Glutamatergic neuron (in vitro differentiated cells): ENCODE measurements at regions not wholly inside any gene's neighbourhood (a gene's known extent, or its start where the extent isn't known, plus 50 kb on each side); places are given as distances from the start of the nearest gene placed in this dataset.

Source experiments
- DNase-seq: peaks from one replicate; pipeline ENCODE4 v3.0.0; 2022
- H3K27ac Mint-ChIP-seq: one replicate; pipeline ENCODE4 v1.8.0; 2020; ENCODE audit warnings: mild to moderate bottlenecking, mixed read lengths, inconsistent platforms; ENCODE audit not compliant: unreplicated experiment
- H3K27me3 Mint-ChIP-seq: one replicate; pipeline ENCODE4 v1.8.0; 2020; ENCODE audit warnings: mild to moderate bottlenecking, moderate library complexity, mixed read lengths, inconsistent platforms; ENCODE audit not compliant: unreplicated experiment
- H3K36me3 Mint-ChIP-seq: one replicate; pipeline ENCODE4 v1.8.0; 2020; ENCODE audit warnings: mild to moderate bottlenecking, mixed read lengths, inconsistent platforms; ENCODE audit not compliant: unreplicated experiment
- H3K4me1 Mint-ChIP-seq: one replicate; pipeline ENCODE4 v1.8.0; 2020; ENCODE audit warnings: mild to moderate bottlenecking, low read depth, mixed read lengths, inconsistent platforms; ENCODE audit not compliant: unreplicated experiment
- H3K4me3 Mint-ChIP-seq: one replicate; pipeline ENCODE4 v1.8.0; 2020; ENCODE audit warnings: mild to moderate bottlenecking, mixed read lengths, inconsistent platforms; ENCODE audit not compliant: unreplicated experiment
- H3K9me3 Mint-ChIP-seq: one replicate; pipeline ENCODE4 v1.8.0; 2020; ENCODE audit warnings: mild to moderate bottlenecking, moderate library complexity, mixed read lengths, inconsistent platforms; ENCODE audit not compliant: unreplicated experiment
- CTCF ChIP-seq: fragments of 200-600 bp; sonication (generic); IDR thresholded peaks from one replicate; pipeline ENCODE4 v1.5.0; 2021; ENCODE audit not compliant: partially characterized antibody, unreplicated experiment

- TF ChIP-seq CTCF: no peak
- H3K9me3 Mint-ChIP-seq: no peaks in the 10 kb centered on the region
Observed at GRCh38 chr21:24716281-24716918, 890.9 kb downstream of the MRPL39 start.

GRCh38 chr21:24714646-24715200 is 892.6 kb downstream of the MRPL39 start:
- no peak for DNase-seq
- Mint-ChIP-seq H3K4me1 (no peaks in the 10 kb centered on the region), H3K27me3 (no peaks in the 10 kb centered on the region), H3K27ac (no peak overlapping the region), H3K4me3 (no peak overlapping the region), H3K36me3 (no peaks in the 10 kb centered on the region), H3K9me3 (no peaks in the 10 kb centered on the region)
- TF ChIP-seq CTCF: no peak

More at GRCh38 chr21:24716281-24716918, 890.9 kb downstream of the MRPL39 start:
- no peak overlapping the region for H3K27ac Mint-ChIP-seq
- H3K4me1 Mint-ChIP-seq: no peaks in the 10 kb centered on the region
- H3K27me3 Mint-ChIP-seq: no peaks in the 10 kb centered on the region
- no peak overlapping the region for H3K4me3 Mint-ChIP-seq
- no peaks in the 10 kb centered on the region for H3K36me3 Mint-ChIP-seq
- DNase-seq: no peak

- DNase-seq: no peak
- no peaks in the 10 kb centered on the region for H3K4me1 Mint-ChIP-seq
- no peak for TF ChIP-seq CTCF
- no peak overlapping the region for H3K27ac Mint-ChIP-seq
- H3K4me3 Mint-ChIP-seq: no peak overlapping the region
- peaks cover 3% of the 10 kb centered on the region for H3K27me3 Mint-ChIP-seq
- H3K9me3 Mint-ChIP-seq: no peaks in the 10 kb centered on the region
- no peaks in the 10 kb centered on the region for H3K36me3 Mint-ChIP-seq
Observed at GRCh38 chr21:24705201-24705600, 902.1 kb downstream of the MRPL39 start.

GRCh38 chr21:24693779-24694178 is 913.5 kb downstream of the MRPL39 start:
- no peak for TF ChIP-seq CTCF
- Mint-ChIP-seq H3K36me3 (no peaks in the 10 kb centered on the region), H3K27ac (no peak overlapping the region), H3K4me3 (no peak overlapping the region), H3K4me1 (no peaks in the 10 kb centered on the region), H3K9me3 (no peaks in the 10 kb centered on the region), H3K27me3 (no peaks in the 10 kb centered on the region)
- DNase-seq: no peak

GRCh38 chr21:24681456-24681855 is 925.8 kb downstream of the MRPL39 start:
- H3K4me3 Mint-ChIP-seq: no peak overlapping the region

More at GRCh38 chr21:24681456-24681855, 925.8 kb downstream of the MRPL39 start:
- H3K27ac Mint-ChIP-seq: no peak overlapping the region
- no peak for TF ChIP-seq CTCF
- no peaks in the 10 kb centered on the region for H3K36me3 Mint-ChIP-seq
- H3K4me1 Mint-ChIP-seq: no peaks in the 10 kb centered on the region
- DNase-seq: no peak
- H3K27me3 Mint-ChIP-seq: peaks cover 2% of the 10 kb centered on the region
- no peaks in the 10 kb centered on the region for H3K9me3 Mint-ChIP-seq
